ENCODE measurements at regions not wholly inside any gene's neighbourhood (a gene's known extent, or its start where the extent isn't known, plus 50 kb on each side); places are given as distances from the start of the nearest gene placed in this dataset.

DNA sequence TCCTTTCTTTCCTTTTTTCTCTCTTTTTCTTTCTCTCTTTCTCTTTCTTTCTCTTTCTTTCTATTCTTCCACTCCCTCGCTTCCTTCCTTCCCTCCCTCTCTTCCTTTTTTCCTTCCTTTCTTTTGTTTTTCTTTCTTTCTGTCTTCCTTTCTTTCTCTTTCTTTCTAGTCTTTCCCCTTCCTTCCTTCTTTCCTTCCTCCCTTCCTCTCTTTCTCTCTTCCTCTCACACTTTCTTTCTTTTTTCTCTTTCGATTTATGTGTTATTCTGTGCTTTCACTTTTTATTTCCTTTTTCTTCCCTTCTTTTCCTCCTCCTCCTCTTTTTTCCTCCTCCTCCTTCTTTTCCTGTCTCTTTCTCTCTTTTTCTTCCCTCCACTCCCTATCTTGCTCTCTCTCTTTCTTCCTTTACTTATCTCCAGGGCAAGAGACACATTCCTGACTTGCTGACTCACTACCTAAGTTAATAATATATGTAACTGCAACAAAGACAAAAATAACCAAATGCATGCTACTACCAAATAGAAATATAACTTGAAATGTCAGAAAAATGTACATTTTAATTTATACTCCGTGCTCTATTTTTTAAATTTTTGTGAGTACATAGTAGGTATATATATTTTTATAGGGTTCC lies 445.5 kb downstream of the GABRG2 start:
- TF ChIP-seq, protein P1, sequence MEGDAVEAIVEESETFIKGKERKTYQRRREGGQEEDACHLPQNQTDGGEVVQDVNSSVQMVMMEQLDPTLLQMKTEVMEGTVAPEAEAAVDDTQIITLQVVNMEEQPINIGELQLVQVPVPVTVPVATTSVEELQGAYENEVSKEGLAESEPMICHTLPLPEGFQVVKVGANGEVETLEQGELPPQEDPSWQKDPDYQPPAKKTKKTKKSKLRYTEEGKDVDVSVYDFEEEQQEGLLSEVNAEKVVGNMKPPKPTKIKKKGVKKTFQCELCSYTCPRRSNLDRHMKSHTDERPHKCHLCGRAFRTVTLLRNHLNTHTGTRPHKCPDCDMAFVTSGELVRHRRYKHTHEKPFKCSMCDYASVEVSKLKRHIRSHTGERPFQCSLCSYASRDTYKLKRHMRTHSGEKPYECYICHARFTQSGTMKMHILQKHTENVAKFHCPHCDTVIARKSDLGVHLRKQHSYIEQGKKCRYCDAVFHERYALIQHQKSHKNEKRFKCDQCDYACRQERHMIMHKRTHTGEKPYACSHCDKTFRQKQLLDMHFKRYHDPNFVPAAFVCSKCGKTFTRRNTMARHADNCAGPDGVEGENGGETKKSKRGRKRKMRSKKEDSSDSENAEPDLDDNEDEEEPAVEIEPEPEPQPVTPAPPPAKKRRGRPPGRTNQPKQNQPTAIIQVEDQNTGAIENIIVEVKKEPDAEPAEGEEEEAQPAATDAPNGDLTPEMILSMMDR (conservative IDR thresholded peaks at IDR 0.05; ENCODE audit: low read depth in 2 of 2) = no peak
- TF ChIP-seq, protein P2, sequence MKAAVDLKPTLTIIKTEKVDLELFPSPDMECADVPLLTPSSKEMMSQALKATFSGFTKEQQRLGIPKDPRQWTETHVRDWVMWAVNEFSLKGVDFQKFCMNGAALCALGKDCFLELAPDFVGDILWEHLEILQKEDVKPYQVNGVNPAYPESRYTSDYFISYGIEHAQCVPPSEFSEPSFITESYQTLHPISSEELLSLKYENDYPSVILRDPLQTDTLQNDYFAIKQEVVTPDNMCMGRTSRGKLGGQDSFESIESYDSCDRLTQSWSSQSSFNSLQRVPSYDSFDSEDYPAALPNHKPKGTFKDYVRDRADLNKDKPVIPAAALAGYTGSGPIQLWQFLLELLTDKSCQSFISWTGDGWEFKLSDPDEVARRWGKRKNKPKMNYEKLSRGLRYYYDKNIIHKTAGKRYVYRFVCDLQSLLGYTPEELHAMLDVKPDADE (IDR thresholded peaks at IDR 0.05) = no peak
- no peak for TF ChIP-seq EZH2 (IDR thresholded peaks at IDR 0.05; ENCODE audit: low read depth, unreplicated experiment)
- no peak for TF ChIP-seq POLR2AphosphoS5 (IDR thresholded peaks at IDR 0.05; ENCODE audit: low read depth)
- TF ChIP-seq, protein P3, sequence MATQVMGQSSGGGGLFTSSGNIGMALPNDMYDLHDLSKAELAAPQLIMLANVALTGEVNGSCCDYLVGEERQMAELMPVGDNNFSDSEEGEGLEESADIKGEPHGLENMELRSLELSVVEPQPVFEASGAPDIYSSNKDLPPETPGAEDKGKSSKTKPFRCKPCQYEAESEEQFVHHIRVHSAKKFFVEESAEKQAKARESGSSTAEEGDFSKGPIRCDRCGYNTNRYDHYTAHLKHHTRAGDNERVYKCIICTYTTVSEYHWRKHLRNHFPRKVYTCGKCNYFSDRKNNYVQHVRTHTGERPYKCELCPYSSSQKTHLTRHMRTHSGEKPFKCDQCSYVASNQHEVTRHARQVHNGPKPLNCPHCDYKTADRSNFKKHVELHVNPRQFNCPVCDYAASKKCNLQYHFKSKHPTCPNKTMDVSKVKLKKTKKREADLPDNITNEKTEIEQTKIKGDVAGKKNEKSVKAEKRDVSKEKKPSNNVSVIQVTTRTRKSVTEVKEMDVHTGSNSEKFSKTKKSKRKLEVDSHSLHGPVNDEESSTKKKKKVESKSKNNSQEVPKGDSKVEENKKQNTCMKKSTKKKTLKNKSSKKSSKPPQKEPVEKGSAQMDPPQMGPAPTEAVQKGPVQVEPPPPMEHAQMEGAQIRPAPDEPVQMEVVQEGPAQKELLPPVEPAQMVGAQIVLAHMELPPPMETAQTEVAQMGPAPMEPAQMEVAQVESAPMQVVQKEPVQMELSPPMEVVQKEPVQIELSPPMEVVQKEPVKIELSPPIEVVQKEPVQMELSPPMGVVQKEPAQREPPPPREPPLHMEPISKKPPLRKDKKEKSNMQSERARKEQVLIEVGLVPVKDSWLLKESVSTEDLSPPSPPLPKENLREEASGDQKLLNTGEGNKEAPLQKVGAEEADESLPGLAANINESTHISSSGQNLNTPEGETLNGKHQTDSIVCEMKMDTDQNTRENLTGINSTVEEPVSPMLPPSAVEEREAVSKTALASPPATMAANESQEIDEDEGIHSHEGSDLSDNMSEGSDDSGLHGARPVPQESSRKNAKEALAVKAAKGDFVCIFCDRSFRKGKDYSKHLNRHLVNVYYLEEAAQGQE (IDR thresholded peaks at IDR 0.05; ENCODE audit: unreplicated experiment) = no peak
- no peak for TF ChIP-seq ZNF114 (CRISPR knock-in tag; IDR thresholded peaks at IDR 0.05)
- no peak for TF ChIP-seq NANOG (IDR thresholded peaks at IDR 0.05; ENCODE audit: borderline replicate concordance)
- TF ChIP-seq CREB1 (CRISPR knock-in tag; IDR thresholded peaks at IDR 0.05; ENCODE audit: low read depth) = no peak
- TF ChIP-seq STAT1 (IDR thresholded peaks at IDR 0.05; ENCODE audit: unreplicated experiment) = no peak
- TF ChIP-seq JUNB (IDR thresholded peaks at IDR 0.05; ENCODE audit: unreplicated experiment) = no peak
- TF ChIP-seq EZH2phosphoT487 (IDR thresholded peaks at IDR 0.05; ENCODE audit: unreplicated experiment) = no peak
- TF ChIP-seq, protein P4, sequence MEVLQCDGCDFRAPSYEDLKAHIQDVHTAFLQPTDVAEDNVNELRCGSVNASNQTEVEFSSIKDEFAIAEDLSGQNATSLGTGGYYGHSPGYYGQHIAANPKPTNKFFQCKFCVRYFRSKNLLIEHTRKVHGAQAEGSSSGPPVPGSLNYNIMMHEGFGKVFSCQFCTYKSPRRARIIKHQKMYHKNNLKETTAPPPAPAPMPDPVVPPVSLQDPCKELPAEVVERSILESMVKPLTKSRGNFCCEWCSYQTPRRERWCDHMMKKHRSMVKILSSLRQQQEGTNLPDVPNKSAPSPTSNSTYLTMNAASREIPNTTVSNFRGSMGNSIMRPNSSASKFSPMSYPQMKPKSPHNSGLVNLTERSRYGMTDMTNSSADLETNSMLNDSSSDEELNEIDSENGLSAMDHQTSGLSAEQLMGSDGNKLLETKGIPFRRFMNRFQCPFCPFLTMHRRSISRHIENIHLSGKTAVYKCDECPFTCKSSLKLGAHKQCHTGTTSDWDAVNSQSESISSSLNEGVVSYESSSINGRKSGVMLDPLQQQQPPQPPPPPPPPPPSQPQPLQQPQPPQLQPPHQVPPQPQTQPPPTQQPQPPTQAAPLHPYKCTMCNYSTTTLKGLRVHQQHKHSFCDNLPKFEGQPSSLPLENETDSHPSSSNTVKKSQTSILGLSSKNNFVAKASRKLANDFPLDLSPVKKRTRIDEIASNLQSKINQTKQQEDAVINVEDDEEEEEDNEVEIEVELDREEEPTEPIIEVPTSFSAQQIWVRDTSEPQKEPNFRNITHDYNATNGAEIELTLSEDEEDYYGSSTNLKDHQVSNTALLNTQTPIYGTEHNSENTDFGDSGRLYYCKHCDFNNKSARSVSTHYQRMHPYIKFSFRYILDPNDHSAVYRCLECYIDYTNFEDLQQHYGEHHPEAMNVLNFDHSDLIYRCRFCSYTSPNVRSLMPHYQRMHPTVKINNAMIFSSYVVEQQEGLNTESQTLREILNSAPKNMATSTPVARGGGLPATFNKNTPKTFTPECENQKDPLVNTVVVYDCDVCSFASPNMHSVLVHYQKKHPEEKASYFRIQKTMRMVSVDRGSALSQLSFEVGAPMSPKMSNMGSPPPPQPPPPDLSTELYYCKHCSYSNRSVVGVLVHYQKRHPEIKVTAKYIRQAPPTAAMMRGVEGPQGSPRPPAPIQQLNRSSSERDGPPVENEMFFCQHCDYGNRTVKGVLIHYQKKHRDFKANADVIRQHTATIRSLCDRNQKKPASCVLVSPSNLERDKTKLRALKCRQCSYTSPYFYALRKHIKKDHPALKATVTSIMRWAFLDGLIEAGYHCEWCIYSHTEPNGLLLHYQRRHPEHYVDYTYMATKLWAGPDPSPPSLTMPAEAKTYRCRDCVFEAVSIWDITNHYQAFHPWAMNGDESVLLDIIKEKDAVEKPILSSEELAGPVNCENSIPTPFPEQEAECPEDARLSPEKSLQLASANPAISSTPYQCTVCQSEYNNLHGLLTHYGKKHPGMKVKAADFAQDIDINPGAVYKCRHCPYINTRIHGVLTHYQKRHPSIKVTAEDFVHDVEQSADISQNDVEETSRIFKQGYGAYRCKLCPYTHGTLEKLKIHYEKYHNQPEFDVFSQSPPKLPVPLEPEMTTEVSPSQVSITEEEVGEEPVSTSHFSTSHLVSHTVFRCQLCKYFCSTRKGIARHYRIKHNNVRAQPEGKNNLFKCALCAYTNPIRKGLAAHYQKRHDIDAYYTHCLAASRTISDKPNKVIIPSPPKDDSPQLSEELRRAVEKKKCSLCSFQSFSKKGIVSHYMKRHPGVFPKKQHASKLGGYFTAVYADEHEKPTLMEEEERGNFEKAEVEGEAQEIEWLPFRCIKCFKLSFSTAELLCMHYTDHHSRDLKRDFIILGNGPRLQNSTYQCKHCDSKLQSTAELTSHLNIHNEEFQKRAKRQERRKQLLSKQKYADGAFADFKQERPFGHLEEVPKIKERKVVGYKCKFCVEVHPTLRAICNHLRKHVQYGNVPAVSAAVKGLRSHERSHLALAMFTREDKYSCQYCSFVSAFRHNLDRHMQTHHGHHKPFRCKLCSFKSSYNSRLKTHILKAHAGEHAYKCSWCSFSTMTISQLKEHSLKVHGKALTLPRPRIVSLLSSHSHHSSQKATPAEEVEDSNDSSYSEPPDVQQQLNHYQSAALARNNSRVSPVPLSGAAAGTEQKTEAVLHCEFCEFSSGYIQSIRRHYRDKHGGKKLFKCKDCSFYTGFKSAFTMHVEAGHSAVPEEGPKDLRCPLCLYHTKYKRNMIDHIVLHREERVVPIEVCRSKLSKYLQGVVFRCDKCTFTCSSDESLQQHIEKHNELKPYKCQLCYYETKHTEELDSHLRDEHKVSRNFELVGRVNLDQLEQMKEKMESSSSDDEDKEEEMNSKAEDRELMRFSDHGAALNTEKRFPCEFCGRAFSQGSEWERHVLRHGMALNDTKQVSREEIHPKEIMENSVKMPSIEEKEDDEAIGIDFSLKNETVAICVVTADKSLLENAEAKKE (CRISPR knock-in tag; IDR thresholded peaks at IDR 0.05) = no peak
- TF ChIP-seq ZNF331 (CRISPR knock-in tag; IDR thresholded peaks at IDR 0.05; ENCODE audit: low read depth) = no peak

All from GM23338 (cell line).